Ovary (tissue), 7 donors: ENCODE measurements at regions not wholly inside any gene's neighbourhood (a gene's known extent, or its start where the extent isn't known, plus 50 kb on each side); places are given as distances from the start of the nearest gene placed in this dataset.
A peak's percentile ranks its signal among the peaks of the same experiment; 100 is the strongest.

Source experiments
- DNase-seq, 5 donors: peaks; one replicate each; pipeline ENCODE4 v3.0.0-alpha.2; 2019 to 2020
- H3K27ac ChIP-seq, 2 donors: fragments of 200-600 bp; one replicate each; pipeline versions ENCODE4 v1.5.1 to v1.8.0; 2019 to 2022
- H3K27me3 ChIP-seq: fragments of 200-600 bp; one replicate; pipeline ENCODE4 v1.8.0; 2022
- H3K36me3 ChIP-seq: fragments of 200-600 bp; sonication (generic); one replicate; pipeline ENCODE4 v1.5.1; 2019
- H3K4me1 ChIP-seq: one replicate; pipeline ENCODE4 v1.8.1; 2013; ENCODE audit warnings: mild to moderate bottlenecking, moderate library complexity; ENCODE audit not compliant: insufficient read depth
- H3K4me3 ChIP-seq: fragments of 200-600 bp; sonication (generic); one replicate; pipeline ENCODE4 v1.5.1; 2017
- H3K9me3 ChIP-seq, 2 donors: fragments of 200-600 bp in 1 of 2; sonication (generic) in 1 of 2; one replicate each; pipeline versions ENCODE4 v1.5.1 to v1.8.1; 2013 to 2019; ENCODE audit warnings: mild to moderate bottlenecking in 1 of 2, moderate library complexity in 1 of 2
- EP300 ChIP-seq: sonication (generic); formaldehyde crosslinking; IDR thresholded peaks from one replicate; pipeline ENCODE4 v1.6.1; 2017; ENCODE audit warnings: antibody characterized with exemption
- POLR2A ChIP-seq: fragments of 450-650 bp; IDR thresholded peaks from one replicate; pipeline ENCODE4 v1.6.1; 2017; ENCODE audit warnings: antibody characterized with exemption, mild to moderate bottlenecking, moderate library complexity
- WGBS, 3 donors: extraction: QIAGEN DNeasy Blood & Tissue Kit in 1 of 3; methylation state at CpG; one replicate each; pipeline versions ENCODE4 v1.1.5 to v1.1.7; 2013 to 2017; 5-methylcytosine and 5-hydroxymethylcytosine counted together
- intact Hi-C, 4 donors: fragments of 100-400 bp; cut with DNase I; formaldehyde crosslinking; loops; one replicate each; pipeline versions ENCODE4 v1.11.0 to v1.15.1; 2022 to 2023
- TF ChIP-seq, protein P1 (sequence below), 3 donors: fragments of 450-650 bp in 2 of 3; fragments of 200-600 bp in 1 of 3; IDR thresholded peaks; one replicate each; pipeline versions ENCODE4 v1.5.1 to v1.8.0; 2016 to 2022; ENCODE audit warnings: antibody characterized with exemption in 3 of 3, mild to moderate bottlenecking in 1 of 3
- donor health status: DM: no; HTN: no; CAD: no; lungs with moderate emphysema.
- donor health status: DM: no; HTN: no; CAD: no.
- donor health status: Bipolar disorder and iron deficiency.
- donor health status: DM: no; HTN: no; CAD: no.
- donor health status: DM: yes; HTN: yes; CAD: no.

DNA sequence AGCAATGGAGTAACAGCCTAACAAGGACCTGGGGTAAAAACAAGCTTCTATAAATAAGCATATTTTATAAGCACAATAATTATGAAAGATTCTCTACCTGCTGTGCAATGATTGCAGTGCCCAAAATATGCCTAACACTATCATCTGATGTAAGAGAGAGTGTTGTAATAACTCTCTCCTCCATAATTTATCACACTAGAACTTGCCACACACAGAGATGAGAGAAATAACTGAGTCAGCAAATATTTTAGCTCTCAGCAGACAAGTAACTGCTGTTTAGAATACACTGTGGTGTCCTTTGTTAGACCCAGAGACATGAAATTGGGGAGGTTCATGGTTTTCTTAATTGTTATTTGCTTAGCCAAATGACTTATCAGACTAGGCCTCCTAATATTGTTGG is 105.3 kb upstream of the ACP3 start:
- intact Hi-C loops = no loop called here
- TF ChIP-seq EP300 = no peak
- TF ChIP-seq POLR2A = no peak
- TF ChIP-seq, protein P1, sequence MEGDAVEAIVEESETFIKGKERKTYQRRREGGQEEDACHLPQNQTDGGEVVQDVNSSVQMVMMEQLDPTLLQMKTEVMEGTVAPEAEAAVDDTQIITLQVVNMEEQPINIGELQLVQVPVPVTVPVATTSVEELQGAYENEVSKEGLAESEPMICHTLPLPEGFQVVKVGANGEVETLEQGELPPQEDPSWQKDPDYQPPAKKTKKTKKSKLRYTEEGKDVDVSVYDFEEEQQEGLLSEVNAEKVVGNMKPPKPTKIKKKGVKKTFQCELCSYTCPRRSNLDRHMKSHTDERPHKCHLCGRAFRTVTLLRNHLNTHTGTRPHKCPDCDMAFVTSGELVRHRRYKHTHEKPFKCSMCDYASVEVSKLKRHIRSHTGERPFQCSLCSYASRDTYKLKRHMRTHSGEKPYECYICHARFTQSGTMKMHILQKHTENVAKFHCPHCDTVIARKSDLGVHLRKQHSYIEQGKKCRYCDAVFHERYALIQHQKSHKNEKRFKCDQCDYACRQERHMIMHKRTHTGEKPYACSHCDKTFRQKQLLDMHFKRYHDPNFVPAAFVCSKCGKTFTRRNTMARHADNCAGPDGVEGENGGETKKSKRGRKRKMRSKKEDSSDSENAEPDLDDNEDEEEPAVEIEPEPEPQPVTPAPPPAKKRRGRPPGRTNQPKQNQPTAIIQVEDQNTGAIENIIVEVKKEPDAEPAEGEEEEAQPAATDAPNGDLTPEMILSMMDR (IDR thresholded peaks at IDR 0.05) = no peak
- Histone ChIP-seq H3K27ac (no peak overlapping the region), H3K4me3 (no peak overlapping the region), H3K4me1 (no peaks in the 10 kb centered on the region), H3K27me3 (no peaks in the 10 kb centered on the region), H3K36me3 (no peaks in the 10 kb centered on the region), H3K9me3 (no peaks in the 10 kb centered on the region)
- DNase-seq = no peak

DNA sequence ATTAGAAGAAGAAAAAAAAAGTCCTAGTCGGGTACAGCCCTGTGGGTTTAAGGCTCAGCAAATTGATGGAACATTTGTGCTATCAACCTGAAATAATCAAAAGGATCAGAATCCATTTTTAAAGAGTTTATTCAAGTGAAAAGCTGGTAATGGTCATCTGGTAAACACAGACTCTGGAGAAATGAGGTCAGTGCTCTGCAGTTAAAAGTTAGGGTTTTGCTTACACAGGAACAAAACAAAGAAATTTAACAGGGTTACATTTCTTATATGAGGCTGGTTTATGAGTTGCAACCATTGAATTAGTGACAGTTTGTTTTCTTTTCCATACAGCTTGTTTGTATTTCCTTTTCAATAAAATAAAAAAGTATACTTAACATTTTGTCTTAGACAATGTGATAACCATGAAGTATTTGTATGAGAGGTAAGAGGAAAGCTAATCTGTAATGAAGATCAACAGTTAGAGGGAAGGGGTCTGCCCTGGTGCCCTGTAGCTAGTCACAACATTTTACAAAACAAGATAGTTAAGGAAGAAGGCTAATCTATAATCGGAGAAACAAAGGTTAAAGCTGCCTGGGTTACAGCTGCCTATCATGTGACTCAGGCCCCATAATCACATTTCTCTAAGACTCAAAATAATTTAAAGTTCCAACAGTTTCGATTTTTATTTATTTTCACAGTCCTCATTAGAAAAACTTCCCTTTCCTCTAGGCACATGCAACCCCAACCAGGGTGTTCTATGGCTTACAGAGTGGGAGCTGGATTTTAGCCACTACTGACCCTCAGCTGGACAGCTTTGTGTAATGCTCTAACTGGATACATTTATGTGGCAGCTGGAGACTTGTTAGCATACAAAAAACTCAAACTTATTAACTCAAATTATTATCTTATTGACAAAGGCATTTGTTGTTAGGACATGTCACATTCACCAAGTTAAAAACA is 98.1 kb upstream of the ACP3 start:
- H3K4me1 ChIP-seq = no peaks in the 10 kb centered on the region
- no peak overlapping the region for H3K4me3 ChIP-seq
- H3K9me3 ChIP-seq = no peaks in the 10 kb centered on the region
- TF ChIP-seq EP300 = no peak
- TF ChIP-seq POLR2A = no peak
- TF ChIP-seq, protein P1 (IDR thresholded peaks at IDR 0.05) = no peak
- no peaks in the 10 kb centered on the region for H3K27me3 ChIP-seq
- no peak for DNase-seq
- 35 to 53% (median 38%) methylated on average over 3 of the region's 3 CpGs for WGBS, 3 donors
- no peaks in the 10 kb centered on the region for H3K36me3 ChIP-seq
- no peak overlapping the region for H3K27ac ChIP-seq
- intact Hi-C loops = no loop called here

DNA sequence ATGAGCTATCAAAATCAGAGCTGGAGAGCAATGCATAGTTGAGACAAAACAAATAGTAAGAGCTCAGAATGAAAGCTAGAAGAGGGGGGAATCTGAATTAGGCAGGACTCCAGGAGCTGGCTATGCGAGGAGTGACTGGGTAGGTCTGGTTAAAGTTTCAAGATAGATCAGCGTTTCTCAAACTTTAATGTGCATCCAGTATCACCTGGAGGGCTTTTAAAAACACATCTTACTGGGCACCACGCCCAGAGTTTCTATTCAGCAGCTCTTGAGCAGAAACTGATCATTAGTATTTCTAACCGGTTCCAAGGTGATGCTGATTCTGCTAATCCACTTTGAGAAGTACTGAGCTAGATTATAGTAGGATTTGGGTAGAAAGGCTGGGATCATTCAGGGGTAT is 96.2 kb upstream of the ACP3 start:
- Histone ChIP-seq H3K4me1 (no peaks in the 10 kb centered on the region), H3K36me3 (no peaks in the 10 kb centered on the region), H3K9me3 (no peaks in the 10 kb centered on the region), H3K27ac (no peak overlapping the region), H3K4me3 (no peak overlapping the region), H3K27me3 (no peaks in the 10 kb centered on the region)
- DNase-seq = no peak
- TF ChIP-seq, protein P1 (IDR thresholded peaks at IDR 0.05) = no peak
- TF ChIP-seq POLR2A = no peak
- TF ChIP-seq EP300 = no peak
- intact Hi-C loops = no loop called here
- WGBS, 3 donors = 59 to 73% (median 67%) methylated on average over 4 of the region's 4 CpGs

DNA sequence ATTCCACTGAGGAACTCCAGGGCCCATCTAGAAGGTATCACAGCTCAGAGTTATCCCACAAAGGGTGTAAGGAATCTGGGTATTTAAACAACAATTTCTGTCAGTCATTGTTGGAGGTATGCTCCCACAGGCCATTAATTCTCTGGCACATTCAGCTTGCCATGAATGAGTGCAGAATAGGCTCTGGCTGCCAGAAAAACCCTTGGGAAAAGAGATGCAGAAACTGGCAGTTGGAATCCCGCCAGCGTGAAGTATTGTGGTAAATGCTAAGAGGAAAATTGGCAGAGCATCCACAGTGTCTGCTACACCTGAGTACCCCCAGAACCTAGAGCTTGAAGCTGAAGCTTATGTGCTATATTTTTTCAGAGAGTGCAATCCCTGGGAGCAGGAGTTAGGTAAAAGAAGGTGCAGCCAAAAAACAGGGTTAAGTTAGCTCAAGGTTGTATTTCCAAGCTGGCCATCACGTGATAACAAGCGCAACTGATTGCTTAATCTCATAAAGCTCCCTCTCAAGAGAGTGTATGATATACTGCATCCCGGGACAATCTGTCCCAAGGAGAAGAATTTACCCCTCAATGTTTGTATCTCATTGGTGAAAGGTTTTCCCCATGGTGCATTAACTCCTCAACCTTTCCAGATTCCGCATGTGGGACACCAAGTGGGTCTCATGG is 94.2 kb upstream of the ACP3 start:
- Histone ChIP-seq H3K9me3 (no peaks in the 10 kb centered on the region), H3K27ac (no peak overlapping the region), H3K27me3 (no peaks in the 10 kb centered on the region), H3K4me1 (no peaks in the 10 kb centered on the region), H3K4me3 (no peak overlapping the region), H3K36me3 (no peaks in the 10 kb centered on the region)
- intact Hi-C loops = no loop called here
- no peak for TF ChIP-seq EP300
- TF ChIP-seq, protein P1 (IDR thresholded peaks at IDR 0.05) = no peak
- DNase-seq = peak in 1 of 5 donors; percentile 35
- WGBS, 3 donors = 44 to 55% (median 44%) methylated on average over 6 of the region's 6 CpGs
